NCI-H187 (cell line): ENCODE measurements at regions not wholly inside any gene's neighbourhood (a gene's known extent, or its start where the extent isn't known, plus 50 kb on each side); places are given as distances from the start of the nearest gene placed in this dataset.
"Not testable (repeated sequence)": the region's sequence is repeated elsewhere in the genome, so short reads cannot be mapped to it uniquely, and the experiment has no call there.

Experiments used
- DNase-seq, 2 experiments: peaks; one replicate each; lab custom pipeline; 2025; lab: John Stamatoyannopoulos, UW

- DNase-seq = not testable (repeated sequence)
These were observed 318.1 kb upstream of the TECRL start for GRCh38 chr4:64727391-64727790.

- DNase-seq = no peak
These were observed 315.4 kb upstream of the TECRL start for GRCh38 chr4:64724689-64725088.

DNA sequence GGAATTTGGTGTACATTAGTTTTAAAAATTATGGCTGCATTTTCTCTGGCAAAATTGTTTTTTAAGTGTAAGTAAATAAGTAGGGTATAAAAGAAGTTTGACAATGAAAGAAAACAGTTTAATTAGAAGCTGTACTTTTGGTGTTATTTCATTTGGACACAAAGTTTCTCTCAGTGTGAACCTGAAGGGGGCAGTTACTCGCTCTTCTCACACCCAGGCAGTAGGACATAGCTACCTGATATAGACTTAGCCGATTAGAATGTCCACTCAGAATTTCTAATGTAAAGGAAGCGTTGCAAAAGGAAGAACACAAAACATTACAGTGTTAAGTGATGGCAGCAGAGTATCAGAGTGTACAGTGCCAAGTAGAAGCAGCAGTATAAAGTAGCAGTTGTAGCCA is 311.9 kb upstream of the TECRL start:
- DNase-seq = no peak

DNA sequence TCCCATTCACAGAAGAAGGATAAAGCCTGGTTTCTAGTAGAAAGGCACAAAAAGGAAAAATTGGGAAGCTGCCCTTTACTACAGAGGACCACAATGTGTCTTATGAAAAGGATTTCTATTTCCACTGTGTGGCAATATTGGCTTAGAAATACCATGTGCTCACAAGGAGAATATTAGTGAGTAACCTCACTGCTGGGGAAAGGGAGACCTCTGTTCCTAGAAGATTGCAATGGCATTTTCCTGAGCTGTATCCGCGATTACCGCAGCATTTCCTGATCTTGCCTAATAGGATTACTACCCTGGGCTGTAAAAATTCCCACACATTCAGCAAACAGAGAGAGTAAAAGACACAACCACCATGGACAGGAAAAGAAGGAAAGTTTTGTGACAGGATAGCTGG is 308.8 kb upstream of the TECRL start:
- DNase-seq = no peak

DNA sequence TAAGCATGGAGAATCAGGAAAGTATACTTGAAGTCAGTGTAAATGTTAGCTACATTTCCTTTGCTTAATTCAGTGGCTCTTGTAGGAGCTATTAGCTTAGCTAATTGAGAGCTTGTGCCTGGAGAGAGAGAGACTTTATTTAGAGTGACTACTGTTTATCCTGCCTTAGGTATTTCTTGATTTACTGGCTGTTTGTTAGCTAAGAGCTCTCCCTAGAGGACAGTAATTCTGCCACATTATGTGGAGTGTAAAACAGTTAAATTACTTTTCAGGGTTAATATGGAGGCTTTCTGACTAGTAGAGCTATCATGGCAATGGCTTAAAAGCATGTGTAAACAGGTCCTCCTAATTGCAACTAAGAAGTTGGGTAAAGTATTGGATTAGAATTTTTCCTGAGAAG is 306.5 kb upstream of the TECRL start:
- DNase-seq = no peak

GRCh38 chr4:64713256-64713840 is 304.1 kb upstream of the TECRL start:
- no peak for DNase-seq

- no peak for DNase-seq
These were observed 303.3 kb upstream of the TECRL start for GRCh38 chr4:64712590-64712989.

GRCh38 chr4:64705989-64706388 is 296.7 kb upstream of the TECRL start:
- no peak for DNase-seq

GRCh38 chr4:64698171-64698570 is 288.9 kb upstream of the TECRL start:
- DNase-seq = no peak

GRCh38 chr4:64682946-64683345 is 273.7 kb upstream of the TECRL start:
- DNase-seq = no peak

DNA sequence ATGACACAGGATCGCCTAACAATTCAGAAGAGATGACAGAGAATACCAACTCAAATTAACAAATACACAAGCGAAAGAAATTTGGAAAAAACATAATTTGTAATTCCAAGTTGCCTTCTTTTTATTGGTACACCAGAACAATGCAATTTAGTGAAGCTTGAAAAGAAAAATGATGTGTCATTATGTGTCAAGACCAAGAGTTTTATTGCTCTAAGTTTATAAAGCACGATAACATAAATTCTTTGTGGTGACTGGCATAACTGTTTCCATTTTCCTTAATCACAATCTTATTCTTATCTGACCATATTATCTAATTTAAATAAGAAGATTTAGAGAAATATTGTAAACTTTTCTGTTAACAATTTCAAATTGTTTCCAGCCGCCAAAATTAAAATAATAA is 273.2 kb upstream of the TECRL start:
- no peak for DNase-seq

DNA sequence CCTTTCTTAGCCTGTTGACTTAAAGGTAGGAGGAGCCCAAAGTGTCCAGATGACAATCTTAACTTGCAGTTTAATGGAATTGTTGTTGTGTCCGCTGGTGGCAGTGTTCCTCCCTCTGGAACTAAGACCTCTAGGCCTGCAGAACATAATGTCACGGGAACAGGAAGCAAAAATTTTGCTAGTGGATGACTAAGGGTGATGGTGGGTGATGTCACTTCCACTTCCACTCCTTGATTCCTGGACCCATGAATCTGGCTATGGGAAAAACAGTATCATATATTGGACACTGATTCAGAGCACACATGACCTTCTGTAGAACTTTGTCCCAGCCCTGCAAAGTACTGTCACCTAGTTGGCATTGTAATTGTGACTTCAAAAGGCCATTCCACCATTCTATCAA is 263.9 kb upstream of the TECRL start:
- DNase-seq = not testable (repeated sequence)

DNA sequence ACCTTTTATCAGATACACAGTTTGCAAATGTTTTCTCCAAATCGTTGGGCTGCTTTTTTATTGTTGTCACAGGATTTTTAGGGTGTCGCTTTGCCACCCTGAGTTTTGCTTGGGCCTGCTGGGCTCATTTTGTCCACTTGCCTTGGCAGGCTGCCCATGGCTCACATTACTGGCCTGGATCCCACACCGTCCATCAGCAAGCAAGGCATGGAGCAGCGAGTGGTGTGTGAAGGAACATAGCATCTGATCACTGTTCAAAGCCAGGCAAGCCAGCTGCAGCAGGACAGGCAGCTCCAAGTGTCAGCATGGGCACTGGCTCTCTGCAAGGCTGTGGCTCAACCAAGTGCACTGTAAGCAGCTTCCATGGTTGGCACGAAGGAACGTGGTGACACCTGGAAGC is 261.4 kb upstream of the TECRL start:
- DNase-seq = no peak

- no peak for DNase-seq
These were observed 234.6 kb upstream of the TECRL start for GRCh38 chr4:64643841-64644240.

- no peak for DNase-seq
These were observed 233.7 kb upstream of the TECRL start for GRCh38 chr4:64642936-64643335.

- not testable (repeated sequence) for DNase-seq
These were observed 231.2 kb upstream of the TECRL start for GRCh38 chr4:64640402-64640801.

- no peak for DNase-seq
These were observed 216.2 kb upstream of the TECRL start for GRCh38 chr4:64625438-64625837.

GRCh38 chr4:64617800-64618199 is 208.6 kb upstream of the TECRL start:
- DNase-seq = no peak

- DNase-seq = no peak
These were observed 205.0 kb upstream of the TECRL start for GRCh38 chr4:64614276-64614675.

DNA sequence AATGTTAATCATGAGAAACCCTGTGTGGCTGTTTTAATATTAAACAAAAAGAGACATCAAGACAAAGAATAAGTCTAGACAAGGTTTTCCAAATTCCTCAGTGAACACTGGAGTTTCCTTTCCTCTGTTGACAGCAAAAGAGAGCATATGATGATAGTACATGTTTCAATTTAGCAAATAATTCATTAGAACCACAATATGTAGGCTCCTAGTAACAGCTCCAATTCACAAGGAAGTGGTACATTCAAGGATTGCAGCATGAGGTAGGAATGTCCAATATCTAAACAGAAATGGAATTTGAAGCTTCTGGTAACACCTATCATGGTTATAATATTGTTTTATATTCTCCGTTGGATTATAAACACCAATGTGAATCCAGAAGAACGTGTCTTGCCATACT is 203.8 kb upstream of the TECRL start:
- DNase-seq = no peak

DNA sequence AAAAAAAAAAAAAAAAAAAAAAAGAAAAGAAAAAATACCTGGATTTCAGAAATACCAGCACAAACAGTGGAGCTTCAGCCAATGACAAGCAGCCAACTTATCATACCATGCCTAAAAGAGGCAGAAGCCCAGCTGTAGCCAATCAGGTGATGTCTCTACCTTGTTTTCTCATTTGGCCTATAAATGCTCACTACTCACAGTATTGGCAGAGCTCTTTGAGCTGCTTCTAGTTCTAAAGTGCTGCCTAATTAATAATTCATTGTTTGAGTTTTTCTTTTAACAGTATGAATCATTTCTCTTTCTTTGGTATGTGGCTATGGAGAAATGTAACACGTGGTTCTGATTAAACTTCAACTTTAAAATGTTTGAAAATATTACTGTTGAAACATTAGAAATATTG is 188.8 kb upstream of the TECRL start:
- DNase-seq = no peak

- no peak for DNase-seq
These were observed 185.5 kb upstream of the TECRL start for GRCh38 chr4:64594723-64595122.

DNA sequence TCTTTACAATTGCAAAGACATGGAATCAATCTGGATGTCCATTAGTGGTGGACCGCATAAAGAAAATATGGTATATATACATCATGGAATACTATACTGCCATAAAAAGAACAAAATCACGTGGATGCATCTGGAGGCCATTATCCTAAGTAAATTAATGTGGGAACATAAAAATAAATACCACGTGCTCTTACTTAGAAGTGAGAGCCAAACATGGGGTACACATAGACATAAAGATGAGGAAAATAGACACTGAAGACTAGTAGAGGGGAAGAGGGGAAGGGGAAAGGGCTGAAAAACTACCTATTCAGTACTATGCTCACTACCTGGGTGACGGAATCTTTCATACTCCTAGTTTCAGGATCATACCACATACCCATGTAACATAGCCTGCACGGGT is 179.3 kb upstream of the TECRL start:
- DNase-seq = no peak

GRCh38 chr4:64584981-64585557 is 175.8 kb upstream of the TECRL start:
- DNase-seq = no peak
